Stomach smooth muscle (tissue), 2 donors: ENCODE measurements at regions not wholly inside any gene's neighbourhood (a gene's known extent, or its start where the extent isn't known, plus 50 kb on each side); places are given as distances from the start of the nearest gene placed in this dataset.

ENCODE experiments used
- H3K27ac ChIP-seq: one replicate; pipeline ENCODE4 v1.7.0; 2013; ENCODE audit warnings: mild to moderate bottlenecking, low read length, inconsistent platforms
- H3K27me3 ChIP-seq, 2 donors: one replicate each; pipeline ENCODE4 v1.7.0; 2013; ENCODE audit warnings: low read length in 2 of 2; ENCODE audit not compliant: insufficient read depth in 2 of 2, control insufficient read depth in 1 of 2
- H3K36me3 ChIP-seq, 2 donors: one replicate each; pipeline ENCODE4 v1.7.0; 2013; ENCODE audit warnings: low read length in 2 of 2; ENCODE audit not compliant: control insufficient read depth in 2 of 2, insufficient read depth in 2 of 2
- H3K4me1 ChIP-seq: one replicate; pipeline ENCODE4 v1.7.0; 2013; ENCODE audit warnings: low read length; ENCODE audit not compliant: control insufficient read depth, insufficient read depth
- H3K4me3 ChIP-seq, 2 donors: one replicate each; pipeline ENCODE4 v1.7.0; 2013; ENCODE audit warnings: low read length in 2 of 2
- H3K9ac ChIP-seq, 2 donors: one replicate each; pipeline ENCODE4 v1.7.0; 2013; ENCODE audit warnings: low read length in 2 of 2, mild to moderate bottlenecking in 1 of 2
- H3K9me3 ChIP-seq, 2 donors: one replicate each; pipeline ENCODE4 v1.7.0; 2013; ENCODE audit warnings: low read length in 2 of 2; ENCODE audit not compliant: control insufficient read depth in 2 of 2
- donor health status: healthy.
- donor health status: Pancreatic carcinoma.

- H3K4me3 ChIP-seq = no peak overlapping the region
- no peak overlapping the region for H3K9ac ChIP-seq
- no peak overlapping the region for H3K27ac ChIP-seq
- no peaks in the 10 kb centered on the region for H3K4me1 ChIP-seq
- no peaks in the 10 kb centered on the region for H3K9me3 ChIP-seq
- H3K27me3 ChIP-seq = no peaks in the 10 kb centered on the region
- no peaks in the 10 kb centered on the region for H3K36me3 ChIP-seq
Measured at GRCh38 chr2:18831916-18832510, 242.6 kb upstream of the NT5C1B start.

- H3K9me3 ChIP-seq = no peaks in the 10 kb centered on the region
- H3K36me3 ChIP-seq = no peaks in the 10 kb centered on the region
- H3K9ac ChIP-seq = no peak overlapping the region
- no peak overlapping the region for H3K27ac ChIP-seq
- H3K4me1 ChIP-seq = no peaks in the 10 kb centered on the region
- H3K4me3 ChIP-seq = no peak overlapping the region
- H3K27me3 ChIP-seq = no peaks in the 10 kb centered on the region
Measured at GRCh38 chr2:18830962-18831361, 241.6 kb upstream of the NT5C1B start.

- Histone ChIP-seq H3K4me1 (no peaks in the 10 kb centered on the region), H3K36me3 (no peaks in the 10 kb centered on the region), H3K27me3 (no peaks in the 10 kb centered on the region), H3K4me3 (no peak overlapping the region), H3K27ac (no peak overlapping the region), H3K9me3 (no peaks in the 10 kb centered on the region), H3K9ac (no peak overlapping the region)
Measured at GRCh38 chr2:18829976-18830375, 240.6 kb upstream of the NT5C1B start.

- Histone ChIP-seq H3K27ac (no peak overlapping the region), H3K36me3 (no peaks in the 10 kb centered on the region), H3K4me1 (no peaks in the 10 kb centered on the region), H3K9me3 (no peaks in the 10 kb centered on the region), H3K9ac (no peak overlapping the region), H3K27me3 (no peaks in the 10 kb centered on the region), H3K4me3 (no peak overlapping the region)
Measured at GRCh38 chr2:18829251-18829902, 240.0 kb upstream of the NT5C1B start.

- no peak overlapping the region for H3K9ac ChIP-seq
- no peak overlapping the region for H3K4me3 ChIP-seq
- no peaks in the 10 kb centered on the region for H3K9me3 ChIP-seq
- no peak overlapping the region for H3K27ac ChIP-seq
- H3K36me3 ChIP-seq = no peaks in the 10 kb centered on the region
- no peaks in the 10 kb centered on the region for H3K4me1 ChIP-seq
- no peaks in the 10 kb centered on the region for H3K27me3 ChIP-seq
Measured at GRCh38 chr2:18828296-18828695, 238.9 kb upstream of the NT5C1B start.

- Histone ChIP-seq H3K4me3 (no peak overlapping the region), H3K9me3 (no peaks in the 10 kb centered on the region), H3K27me3 (no peaks in the 10 kb centered on the region), H3K27ac (no peak overlapping the region), H3K9ac (no peak overlapping the region), H3K4me1 (no peaks in the 10 kb centered on the region), H3K36me3 (no peaks in the 10 kb centered on the region)
Measured at GRCh38 chr2:18825838-18826237, 236.5 kb upstream of the NT5C1B start.

GRCh38 chr2:18824915-18825314 lies 235.5 kb upstream of the NT5C1B start:
- Histone ChIP-seq H3K4me1 (no peaks in the 10 kb centered on the region), H3K27me3 (no peaks in the 10 kb centered on the region), H3K27ac (no peak overlapping the region), H3K4me3 (no peak overlapping the region), H3K9me3 (no peaks in the 10 kb centered on the region), H3K9ac (no peak overlapping the region), H3K36me3 (no peaks in the 10 kb centered on the region)

GRCh38 chr2:18824325-18824790 lies 235.0 kb upstream of the NT5C1B start:
- no peaks in the 10 kb centered on the region for H3K9me3 ChIP-seq
- H3K36me3 ChIP-seq = no peaks in the 10 kb centered on the region
- H3K4me3 ChIP-seq = no peak overlapping the region
- no peaks in the 10 kb centered on the region for H3K4me1 ChIP-seq
- H3K27me3 ChIP-seq = no peaks in the 10 kb centered on the region
- no peak overlapping the region for H3K27ac ChIP-seq
- H3K9ac ChIP-seq = no peak overlapping the region

- Histone ChIP-seq H3K27me3 (no peaks in the 10 kb centered on the region), H3K27ac (no peak overlapping the region), H3K9ac (no peak overlapping the region), H3K36me3 (no peaks in the 10 kb centered on the region), H3K4me3 (no peak overlapping the region), H3K4me1 (no peaks in the 10 kb centered on the region), H3K9me3 (no peaks in the 10 kb centered on the region)
Measured at GRCh38 chr2:18821431-18821830, 232.1 kb upstream of the NT5C1B start.

GRCh38 chr2:18820966-18821365 lies 231.6 kb upstream of the NT5C1B start:
- Histone ChIP-seq H3K36me3 (no peaks in the 10 kb centered on the region), H3K27me3 (no peaks in the 10 kb centered on the region), H3K4me1 (no peaks in the 10 kb centered on the region), H3K9me3 (no peaks in the 10 kb centered on the region), H3K9ac (no peak overlapping the region), H3K4me3 (no peak overlapping the region), H3K27ac (no peak overlapping the region)

GRCh38 chr2:18819566-18819965 lies 230.2 kb upstream of the NT5C1B start:
- Histone ChIP-seq H3K4me1 (no peaks in the 10 kb centered on the region), H3K36me3 (no peaks in the 10 kb centered on the region), H3K9ac (no peak overlapping the region), H3K27me3 (no peaks in the 10 kb centered on the region), H3K27ac (no peak overlapping the region), H3K9me3 (no peaks in the 10 kb centered on the region), H3K4me3 (no peak overlapping the region)
